NCI-H345 treated with DMSO at 0.1 percent for 48 hours (cell line): ENCODE measurements at regions not wholly inside any gene's neighbourhood (a gene's known extent, or its start where the extent isn't known, plus 50 kb on each side); places are given as distances from the start of the nearest gene placed in this dataset.
"Not testable (repeated sequence)": the region's sequence is repeated elsewhere in the genome, so short reads cannot be mapped to it uniquely, and the experiment has no call there.

Experiments used
- DNase-seq: peaks from one replicate; lab custom pipeline; 2025; ENCODE audit not compliant: unreplicated experiment; lab: John Stamatoyannopoulos, UW

- DNase-seq = no peak
These were observed 167.4 kb downstream of the BRD1 start for GRCh38 chr22:49660321-49660720.

GRCh38 chr22:49659924-49660315 is 167.8 kb downstream of the BRD1 start:
- no peak for DNase-seq

DNA sequence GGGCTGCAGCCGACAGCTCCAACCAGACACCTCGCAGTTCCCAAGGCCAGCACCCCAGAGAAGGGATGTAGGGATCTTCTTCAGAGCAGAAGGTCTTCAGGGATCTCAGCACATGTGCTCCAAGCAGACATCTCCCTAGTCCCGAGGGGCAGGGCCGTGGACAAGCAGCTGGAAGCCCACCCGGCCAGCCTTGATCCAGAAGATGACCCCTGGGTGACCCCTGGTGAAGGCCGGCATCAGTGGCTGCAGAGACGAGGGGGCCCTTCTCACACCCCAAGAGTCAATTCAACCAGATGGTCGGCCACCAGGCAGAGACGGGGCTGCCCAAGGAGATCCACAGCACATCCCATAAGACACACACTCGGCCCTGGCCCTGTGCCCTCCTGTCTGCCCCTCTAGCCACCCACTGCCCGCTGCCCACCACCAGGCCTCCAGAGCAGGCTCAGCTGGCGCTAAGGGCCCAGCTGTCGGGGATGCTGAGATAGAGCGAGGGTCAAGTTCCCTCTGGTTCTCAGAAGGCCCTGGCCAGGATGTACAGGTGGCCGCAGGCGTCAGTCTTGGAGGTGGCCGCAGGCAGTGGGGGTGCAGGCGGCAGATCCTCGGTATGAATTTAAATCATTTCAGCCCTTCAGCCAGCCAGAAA is 168.3 kb downstream of the BRD1 start:
- DNase-seq = no peak

GRCh38 chr22:49658902-49659280 is 168.8 kb downstream of the BRD1 start:
- DNase-seq = no peak

DNA sequence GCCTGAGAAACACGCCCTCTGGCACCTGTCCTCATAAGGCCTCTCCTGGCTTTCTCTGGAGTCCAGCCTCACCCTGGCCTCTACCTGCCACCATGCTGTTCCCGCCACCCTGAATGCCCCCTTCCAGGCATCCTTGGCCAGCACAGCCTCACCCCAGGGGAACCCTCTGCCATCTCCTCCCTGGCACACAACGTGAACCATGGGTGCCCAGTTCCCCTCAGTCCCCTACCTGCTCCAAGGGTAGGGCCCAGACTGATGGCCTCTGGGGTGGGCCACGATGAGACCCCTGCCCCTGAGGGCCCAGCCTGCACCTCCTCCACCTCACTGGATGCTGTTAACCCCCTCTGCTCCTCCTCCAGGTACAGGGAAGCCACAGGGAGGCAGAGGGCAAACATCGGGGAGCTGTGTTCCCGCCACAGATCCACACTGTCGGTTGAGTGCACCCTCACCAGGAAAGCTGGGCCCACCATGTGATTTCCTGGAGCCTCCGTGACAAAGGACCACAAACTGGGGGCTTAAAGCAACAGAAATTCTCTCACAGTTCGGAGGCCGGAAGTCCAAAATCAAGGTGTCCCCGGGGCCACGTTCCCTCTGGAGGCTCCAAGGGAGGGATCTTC is 169.6 kb downstream of the BRD1 start:
- DNase-seq = no peak

DNA sequence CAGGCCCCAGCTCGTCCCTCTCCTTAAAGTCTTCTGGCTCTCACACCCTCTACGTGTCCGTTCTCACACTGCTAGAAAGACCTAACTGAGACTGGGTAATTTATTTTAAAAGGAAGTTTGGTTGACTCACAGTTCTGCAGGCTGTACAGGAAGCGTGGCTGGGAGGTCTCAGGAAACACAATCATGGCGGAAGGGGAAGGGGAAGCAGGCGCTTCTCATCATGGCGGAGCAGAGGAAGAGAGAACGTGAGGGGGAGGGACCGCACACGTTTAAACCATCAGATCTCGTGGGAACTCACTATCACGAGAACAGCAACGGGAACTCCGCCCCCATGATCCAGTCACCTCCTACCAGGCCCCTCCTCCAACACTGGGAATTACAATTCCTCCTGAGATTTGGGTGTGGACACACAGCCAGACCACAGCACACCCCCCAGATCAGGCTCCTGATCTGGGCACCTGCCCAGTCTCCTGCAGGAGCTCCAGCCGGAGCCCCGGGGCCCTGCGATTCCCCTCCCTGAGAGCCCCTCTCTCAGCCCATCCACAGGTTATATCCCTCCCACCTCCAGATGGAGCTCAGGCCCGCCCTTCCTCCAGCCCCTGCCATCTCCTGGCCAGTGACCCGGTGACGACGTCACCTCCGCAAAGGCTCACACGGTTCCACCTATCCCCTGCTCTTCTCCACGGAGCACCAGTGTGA is 170.2 kb downstream of the BRD1 start:
- no peak for DNase-seq

DNA sequence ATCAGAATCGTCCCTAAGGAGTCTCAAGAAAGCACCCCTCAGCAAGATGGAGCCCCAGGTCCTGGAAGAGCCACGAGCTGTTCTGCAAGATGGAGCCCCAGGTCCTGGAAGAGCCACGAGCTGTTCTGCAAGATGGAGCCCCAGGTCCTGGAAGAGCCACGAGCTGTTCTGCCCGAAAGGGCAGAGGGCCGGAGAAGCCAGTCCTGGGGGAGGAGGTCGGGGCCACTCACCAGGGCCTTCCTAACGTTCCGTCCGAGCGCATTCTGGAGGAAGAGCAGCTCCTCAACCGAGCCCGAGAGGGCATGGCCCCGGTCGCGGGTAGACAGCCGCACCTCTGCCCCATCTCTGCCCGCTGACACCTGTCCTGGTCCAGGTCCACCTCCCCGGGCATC is 170.8 kb downstream of the BRD1 start:
- not testable (repeated sequence) for DNase-seq

GRCh38 chr22:49656291-49656851 is 171.3 kb downstream of the BRD1 start:
- DNase-seq = no peak

GRCh38 chr22:49655168-49655812 is 172.4 kb downstream of the BRD1 start:
- no peak for DNase-seq

DNA sequence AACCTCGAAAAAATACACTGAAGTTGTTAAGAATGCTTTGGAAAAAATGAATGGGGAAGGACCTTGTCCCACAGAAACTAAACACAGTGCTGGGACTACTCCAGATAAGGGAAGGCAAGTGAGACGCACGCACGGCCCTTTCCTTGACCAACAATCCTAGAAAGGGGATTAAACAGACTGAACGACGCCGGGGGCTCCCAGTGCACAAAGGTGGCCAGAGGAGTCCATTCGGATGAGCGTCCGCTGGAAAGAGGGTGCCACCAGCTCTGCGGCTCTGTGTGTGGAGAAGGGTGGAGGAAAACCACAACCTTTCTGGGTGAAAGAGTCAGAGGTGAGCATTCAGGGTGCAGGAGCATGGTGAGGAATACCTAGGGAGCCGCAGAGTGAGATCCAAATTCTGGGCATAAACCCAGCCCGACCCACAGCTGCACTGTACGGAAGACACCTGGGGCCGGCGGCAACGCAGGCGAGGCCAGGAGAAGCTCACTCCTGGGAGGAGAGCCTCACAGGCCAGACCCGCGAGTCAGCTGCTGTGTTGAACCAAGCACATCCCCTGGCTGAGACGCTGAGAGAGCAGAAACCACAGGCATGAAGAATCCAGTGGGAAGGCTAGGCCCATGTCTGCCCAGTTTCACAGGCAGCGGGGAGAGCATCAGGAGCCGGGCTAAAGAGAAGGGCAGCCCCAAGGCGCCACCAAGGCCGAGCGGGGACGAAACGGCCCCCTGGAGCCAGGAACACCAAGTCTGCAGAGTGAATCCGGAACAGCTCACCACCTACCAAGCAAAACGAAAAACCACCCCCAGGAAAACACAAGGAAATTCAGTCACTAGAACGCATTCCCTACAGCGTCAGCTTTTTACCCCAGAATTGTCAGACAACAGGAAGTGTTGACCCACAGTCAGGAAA is 177.1 kb downstream of the BRD1 start:
- DNase-seq = no peak

- DNase-seq = no peak
These were observed 178.3 kb downstream of the BRD1 start for GRCh38 chr22:49649166-49650068.

DNA sequence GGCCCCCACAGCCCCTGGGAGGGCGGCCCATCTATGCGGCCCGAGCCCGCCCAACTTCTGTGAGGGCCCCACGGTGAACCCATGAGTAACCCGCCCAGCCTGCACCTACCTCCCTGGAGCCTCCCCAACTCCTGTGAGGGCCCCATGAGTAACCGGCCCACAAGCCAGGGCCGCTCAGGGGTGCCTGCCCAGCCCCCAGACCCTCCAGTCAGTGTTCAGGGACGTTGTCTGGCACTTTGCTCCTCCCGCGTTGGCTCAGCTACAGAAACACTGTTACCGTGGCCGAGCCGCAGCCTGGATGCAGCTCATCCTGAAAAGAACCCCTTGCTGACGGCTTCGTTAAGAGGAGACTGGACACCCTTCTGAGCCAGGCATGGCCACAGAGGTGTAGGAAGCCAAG is 179.6 kb downstream of the BRD1 start:
- DNase-seq = no peak

GRCh38 chr22:49647627-49648026 is 180.0 kb downstream of the BRD1 start:
- no peak for DNase-seq

- no peak for DNase-seq
These were observed 180.8 kb downstream of the BRD1 start for GRCh38 chr22:49646876-49647275.

- DNase-seq = no peak
These were observed 181.7 kb downstream of the BRD1 start for GRCh38 chr22:49645791-49646550.

GRCh38 chr22:49645257-49645656 is 182.4 kb downstream of the BRD1 start:
- no peak for DNase-seq

- DNase-seq = no peak
These were observed 183.7 kb downstream of the BRD1 start for GRCh38 chr22:49643998-49644397.

GRCh38 chr22:49643466-49643865 is 184.2 kb downstream of the BRD1 start:
- DNase-seq = no peak

- DNase-seq = no peak
These were observed 184.9 kb downstream of the BRD1 start for GRCh38 chr22:49642741-49643140.
